ENCODE measurements at regions not wholly inside any gene's neighbourhood (a gene's known extent, or its start where the extent isn't known, plus 50 kb on each side); places are given as distances from the start of the nearest gene placed in this dataset.

DNA sequence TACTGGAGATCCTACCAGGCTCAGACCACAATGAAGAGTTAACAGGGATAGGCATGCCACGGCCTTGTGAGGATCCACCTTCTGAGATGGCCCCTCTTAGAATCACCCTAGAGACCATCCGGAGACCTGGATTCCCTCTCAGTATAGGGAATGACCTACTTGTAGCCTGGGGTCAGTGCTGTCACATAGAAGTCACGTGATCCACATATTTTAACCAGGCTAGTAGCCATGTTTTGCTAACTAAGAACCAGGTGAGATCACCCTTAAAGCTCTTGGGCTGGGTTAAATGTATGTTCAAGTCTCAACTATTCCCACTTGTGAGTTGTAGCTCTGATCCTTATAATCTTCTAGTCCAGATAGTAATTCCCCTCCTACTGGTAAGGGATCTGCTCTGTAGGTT is 215.4 kb downstream of the CCNG2 start:
- no peak for DNase-seq

DNA sequence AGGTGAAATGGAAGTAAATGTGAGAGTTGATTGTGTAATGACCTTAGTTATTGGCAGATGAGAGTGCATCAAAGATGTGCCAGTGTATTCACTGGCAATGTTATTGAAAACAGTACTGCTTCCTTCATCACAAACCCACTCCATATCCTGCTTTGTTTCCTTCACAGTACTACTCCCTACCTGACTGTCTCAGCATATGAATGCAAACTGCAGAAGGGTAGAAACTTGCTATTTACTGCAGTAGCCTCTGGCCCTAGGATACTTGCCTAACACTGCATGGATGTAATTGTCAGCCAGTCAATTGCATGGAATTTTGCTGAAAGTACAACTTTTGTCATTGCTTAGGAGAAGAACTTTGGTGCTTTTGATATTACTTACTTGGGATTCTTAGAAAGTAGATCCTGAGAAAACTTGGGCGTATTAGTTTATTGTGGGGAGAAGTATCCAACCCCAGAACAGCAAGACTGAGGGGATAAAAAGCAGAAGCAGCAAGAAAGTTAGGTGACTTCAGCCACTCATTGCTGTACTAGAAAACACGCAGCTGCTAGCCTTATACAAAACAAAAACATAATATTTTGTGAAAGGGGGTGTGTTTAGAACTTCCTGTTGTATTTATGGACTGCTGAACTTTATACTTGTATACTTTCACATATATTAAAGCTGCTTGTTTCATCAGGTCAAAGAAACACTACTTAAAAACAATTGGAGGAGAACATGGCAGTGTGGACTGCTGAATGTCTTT is 219.0 kb downstream of the CCNG2 start:
- no peak for DNase-seq

DNA sequence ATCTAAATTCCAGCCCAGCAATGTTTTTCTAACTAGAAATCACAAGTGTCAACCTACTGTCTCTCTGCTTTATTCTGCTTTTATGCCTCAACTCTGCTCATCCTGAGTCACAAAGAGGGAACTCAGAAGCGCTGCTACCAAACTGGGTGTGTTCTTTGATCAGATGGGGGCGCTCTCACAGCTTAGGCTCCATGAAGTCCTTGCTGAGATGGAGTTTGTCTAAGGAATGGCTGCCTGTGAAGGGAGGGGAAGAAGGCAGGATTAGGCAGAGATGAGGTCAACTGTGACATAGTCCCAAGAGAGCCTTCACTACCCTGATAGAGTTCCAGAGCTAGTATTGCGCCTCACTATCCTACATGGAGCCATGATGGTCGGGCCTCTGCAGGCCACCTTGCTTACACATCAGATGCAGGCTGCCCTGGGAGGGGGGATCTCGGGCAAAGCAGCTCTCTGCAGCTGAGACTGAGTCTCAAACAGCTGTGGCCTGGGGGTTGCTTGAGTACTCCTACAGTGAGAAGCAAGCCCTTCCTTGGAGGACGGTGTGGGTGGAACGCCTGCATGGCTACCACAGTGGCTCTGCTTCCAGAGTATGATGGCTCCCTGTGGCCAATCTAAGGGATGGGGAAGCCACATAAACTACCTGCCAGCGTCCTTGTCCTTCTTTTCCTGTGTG is 219.9 kb downstream of the CCNG2 start:
- DNase-seq = no peak

DNA sequence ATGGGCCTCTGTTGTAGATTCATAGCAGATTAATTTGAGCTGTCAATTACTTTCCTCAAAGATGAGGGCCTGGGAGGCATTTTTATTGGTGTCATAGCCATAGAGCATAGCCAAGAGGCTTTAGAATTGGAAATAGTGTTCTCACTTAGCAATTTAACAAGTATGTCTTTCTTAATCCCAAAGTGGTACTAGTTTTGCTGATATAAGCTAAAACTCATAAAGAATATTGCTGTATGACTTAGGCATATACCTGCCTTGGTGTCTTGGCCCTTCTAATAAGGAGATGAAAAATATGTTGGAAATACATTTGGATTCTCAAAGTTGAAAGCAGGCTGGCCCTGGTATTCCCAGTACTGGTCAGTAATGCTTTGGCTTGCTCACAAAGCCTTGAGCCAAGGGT is 221.5 kb upstream of the CXCL13 start:
- DNase-seq = no peak

DNA sequence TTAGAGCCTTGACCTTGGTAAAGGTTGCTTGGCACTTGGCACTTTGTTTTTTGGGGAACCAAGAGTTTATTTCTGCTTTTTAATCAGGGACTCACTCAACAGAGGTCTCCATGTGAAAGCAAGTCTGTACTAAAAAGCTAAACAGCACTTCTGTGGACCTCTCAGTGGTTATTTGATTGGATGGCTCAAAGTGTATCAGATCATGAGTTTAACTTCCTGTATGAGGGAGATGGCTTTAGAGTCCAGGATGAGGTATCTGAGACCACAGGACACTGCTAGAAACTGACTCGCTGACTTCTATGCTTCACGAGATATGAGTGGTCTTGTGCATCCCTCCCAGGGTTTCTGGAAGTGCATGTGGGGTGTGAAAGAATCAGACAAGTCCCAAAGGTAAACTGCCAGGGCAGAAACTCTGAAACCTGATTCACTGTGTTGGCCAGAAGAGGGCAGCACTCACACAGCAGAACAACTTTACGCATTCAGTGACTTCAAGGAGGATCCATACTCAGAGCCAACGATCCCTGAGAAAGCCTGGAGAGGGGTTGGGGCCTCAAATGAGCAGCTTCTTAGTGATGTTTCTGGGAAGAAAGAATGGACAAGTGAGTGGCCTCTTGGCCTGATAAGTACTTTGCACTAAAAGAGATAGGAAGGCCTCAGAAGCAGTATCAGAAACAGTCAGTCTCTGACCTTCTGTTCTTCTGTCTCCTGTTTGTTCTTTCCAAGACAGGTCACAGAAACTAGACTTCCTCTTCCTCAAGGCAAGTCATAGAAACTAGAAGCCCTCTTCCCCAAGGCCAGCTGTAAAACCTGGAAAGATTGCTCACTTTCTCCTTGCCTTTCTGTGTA is 220.3 kb upstream of the CXCL13 start:
- DNase-seq = peak; percentile 51 to 80 (median 80)

DNA sequence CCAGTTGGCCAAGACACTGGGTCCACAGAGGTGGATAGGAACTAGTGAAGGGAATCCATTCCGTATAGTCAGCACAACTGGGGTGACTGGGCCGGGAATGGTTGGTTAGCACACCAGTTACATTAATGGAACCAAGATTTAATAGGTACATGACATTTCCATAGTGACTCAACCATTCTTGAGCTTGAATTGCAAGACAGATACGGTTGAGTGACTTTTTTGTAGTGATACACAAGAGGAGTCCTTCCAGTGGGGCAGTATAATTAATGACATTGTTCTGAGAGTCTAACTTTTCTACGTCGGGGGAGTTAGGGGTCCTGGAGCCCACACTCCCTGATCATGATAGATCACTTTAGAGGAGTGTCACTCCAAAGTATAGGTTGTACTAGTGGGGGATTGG is 211.6 kb upstream of the CXCL13 start:
- no peak for DNase-seq

DNA sequence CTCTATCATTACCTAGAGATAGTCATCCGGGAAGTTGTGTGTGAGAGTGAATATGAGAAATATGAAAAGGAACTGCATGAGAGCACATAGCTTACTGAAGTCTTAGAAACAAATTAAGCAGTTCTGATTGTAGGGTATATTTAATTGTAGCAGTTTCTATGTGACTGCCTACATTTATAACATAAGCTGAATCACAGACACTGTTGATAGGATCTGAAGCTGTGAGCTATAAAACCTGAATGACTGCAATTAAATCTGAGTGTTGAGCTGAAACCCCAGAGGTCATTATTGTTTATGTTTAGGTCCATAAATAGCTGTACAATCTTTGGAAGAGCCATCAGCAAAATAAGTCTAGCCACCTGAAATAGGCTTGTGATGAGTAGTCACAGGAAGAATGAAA is 210.1 kb upstream of the CXCL13 start:
- DNase-seq = peak in 2 of 3 experiments; percentile 11 to 57

DNA sequence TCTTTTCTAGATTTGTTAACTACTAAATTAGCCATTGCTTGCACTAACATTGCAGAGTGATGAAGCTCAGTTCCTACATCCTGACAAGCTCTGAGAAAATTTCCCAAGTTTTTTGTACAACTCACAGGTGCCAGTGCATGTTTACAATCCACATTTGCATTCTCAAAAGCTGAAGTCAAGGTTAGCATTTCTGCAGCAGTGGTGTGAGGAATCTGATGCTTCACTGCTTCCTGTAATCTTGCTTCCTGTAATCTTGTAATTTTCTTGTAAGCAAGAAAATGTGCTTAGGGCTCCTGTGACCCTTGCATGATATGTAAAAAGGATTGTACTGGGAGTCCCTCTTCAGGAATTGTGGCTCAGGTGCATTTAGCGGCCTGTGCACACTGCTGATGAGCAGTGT is 207.4 kb upstream of the CXCL13 start:
- DNase-seq = no peak

DNA sequence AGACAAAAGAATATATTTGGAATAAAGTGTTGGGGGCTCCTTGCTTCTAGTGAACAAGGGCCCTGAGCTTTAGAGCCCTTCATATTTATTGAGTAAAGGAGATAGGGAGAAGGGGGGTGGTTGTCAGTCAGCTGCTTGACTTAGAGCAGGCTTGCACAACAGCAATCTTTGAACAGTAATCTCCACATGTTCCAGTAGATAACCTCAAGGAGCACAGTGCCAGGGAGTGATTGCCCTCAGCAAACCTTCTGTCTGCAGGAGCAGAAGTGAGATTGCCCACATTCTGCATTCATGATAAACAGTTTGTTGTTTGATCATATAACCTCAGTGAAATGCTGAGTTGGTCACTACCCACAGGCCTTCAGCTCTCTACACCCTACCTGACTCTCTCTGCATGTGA is 205.8 kb upstream of the CXCL13 start:
- no peak for DNase-seq

DNA sequence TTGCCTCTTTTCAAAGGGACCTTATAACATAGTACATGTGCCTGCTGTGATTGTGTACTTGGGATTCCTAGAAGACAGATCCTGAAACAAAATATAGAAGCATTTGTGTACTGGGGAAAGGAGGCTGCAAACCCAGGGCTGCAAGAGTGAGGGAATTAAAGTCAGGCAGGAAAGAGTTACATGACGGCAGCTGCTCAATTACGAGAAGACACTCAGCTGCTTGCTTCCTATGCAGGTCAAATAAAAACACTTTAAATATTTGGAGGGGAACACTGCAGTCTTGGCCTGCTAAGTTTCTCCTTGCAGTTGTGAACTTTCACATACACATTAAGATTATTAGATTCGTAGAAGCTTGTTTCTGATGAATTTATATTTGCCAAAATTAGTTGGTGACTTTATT is 191.9 kb upstream of the CXCL13 start:
- DNase-seq = no peak

DNA sequence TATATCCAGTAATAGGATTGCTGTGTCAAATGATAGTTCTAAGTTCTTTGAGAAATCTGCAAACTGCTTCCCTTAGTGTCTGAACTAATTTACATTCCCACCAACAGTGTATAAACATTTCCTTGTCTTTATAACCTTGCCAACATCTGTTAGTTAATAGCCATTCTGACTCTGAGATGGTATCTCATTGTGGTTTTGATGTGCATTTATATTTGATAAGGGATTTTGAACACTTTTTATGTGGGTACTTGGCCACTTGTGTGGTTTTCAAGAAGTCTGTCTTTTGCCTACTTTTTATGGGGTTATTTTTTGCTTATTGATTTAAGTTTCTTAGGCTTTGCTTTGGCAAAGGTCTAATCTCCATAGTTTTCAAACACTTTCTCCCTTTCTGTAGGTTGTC is 189.9 kb upstream of the CXCL13 start:
- DNase-seq = no peak

DNA sequence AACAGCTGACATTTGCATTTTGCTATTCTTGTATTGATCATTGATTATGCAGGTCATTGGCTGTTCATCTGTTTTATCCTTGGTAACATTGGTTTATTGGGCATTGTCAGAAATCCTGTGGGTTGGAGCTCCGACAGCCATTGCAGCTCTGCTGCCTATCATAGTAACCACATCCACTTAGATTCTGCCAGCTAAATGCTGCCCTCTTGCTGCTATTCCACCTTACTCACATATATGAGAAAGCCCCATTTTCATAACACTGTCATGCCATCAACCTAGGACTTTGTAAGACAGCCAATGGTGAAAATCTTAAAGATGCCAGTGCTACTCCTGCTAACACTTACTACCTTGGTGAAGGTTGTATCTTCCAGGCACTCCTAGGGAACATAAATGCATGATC is 187.3 kb upstream of the CXCL13 start:
- DNase-seq = peak in 2 of 3 experiments; percentile 13 to 45

DNA sequence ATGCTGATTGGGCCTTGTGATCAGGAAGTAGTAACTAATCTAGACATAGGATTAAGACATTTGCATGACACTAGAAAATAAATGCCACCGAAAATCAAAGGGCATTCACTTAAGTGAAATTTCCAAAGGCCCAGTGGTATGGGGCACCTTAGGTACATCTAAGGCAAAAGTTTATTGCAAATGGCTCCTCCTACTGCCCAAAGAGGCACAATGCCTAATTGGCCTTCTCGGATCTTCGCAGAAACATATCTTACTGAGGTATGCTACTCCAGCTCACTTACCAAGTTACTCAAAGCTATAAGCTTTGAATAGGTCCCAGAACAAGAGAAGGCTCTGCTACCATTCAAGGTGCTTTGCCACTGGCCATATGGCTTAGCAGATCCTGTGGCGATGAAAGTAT is 174.8 kb upstream of the CXCL13 start:
- no peak for DNase-seq

DNA sequence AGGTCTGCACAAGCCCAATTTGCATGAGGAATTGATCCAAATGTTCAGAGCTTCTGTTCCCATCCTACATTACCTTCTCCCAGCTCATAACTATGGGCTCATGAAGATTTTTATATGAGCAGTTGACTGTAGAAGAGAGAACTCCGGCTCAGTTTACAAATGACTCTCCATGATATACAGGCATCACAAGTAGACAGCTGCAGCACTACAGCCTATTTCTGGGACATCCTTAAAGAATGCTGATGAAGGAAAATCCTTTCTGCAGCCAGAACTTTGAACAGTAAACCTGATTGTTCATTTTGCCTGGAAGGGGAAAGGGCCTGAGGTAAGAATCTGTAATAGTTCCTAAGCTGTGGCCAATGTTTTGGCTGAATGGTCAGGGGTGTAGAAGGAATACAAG is 174.1 kb upstream of the CXCL13 start:
- DNase-seq = no peak

DNA sequence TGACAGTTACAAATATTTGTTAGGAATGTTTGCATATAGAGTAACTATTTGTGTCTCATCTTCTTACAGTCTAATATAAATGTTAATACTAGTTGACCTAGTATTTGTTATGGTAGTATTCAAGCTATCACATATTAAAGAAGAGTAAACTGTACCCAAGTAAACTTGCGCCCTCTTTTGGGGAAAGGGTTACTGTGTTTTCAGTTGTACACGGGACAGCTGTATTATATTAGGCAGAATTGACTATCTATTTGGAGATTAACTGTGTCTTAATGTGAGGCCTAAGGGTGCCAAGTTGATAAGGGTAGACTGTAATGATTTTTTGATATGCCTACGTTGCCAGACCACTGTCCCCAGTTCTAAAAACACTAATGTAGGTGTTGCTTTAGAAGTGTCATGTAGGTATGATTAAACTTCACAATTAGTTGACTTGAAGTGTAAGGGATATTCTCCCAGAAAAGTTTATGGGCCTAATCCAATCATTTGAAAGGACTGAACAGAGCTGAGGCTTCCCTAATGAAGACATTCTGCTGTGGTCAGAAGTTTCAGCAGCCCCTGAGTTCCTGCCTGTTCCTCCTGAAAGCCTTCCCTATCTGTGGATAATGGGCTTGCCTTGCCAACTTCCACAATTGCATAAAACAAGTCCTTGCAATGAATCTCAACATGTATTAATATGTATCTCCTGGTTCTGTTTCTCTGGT is 172.8 kb upstream of the CXCL13 start:
- no peak for DNase-seq

DNA sequence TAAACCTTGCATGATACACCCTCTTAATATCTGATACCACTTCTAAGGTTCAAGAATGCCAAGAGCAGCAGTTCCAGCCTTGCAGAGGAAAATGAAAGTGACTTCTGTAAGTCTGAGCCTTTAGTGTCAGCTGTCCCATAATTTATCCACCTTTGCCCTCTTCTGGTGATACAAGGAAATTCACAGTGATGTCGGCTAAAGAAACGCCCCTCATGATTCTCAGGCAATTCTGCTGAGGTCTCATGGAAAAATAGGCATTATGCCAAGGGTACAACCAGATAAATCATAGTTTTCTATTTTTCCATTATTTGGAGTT is 172.2 kb upstream of the CXCL13 start:
- DNase-seq = peak; percentile 40 to 78 (median 60)

DNA sequence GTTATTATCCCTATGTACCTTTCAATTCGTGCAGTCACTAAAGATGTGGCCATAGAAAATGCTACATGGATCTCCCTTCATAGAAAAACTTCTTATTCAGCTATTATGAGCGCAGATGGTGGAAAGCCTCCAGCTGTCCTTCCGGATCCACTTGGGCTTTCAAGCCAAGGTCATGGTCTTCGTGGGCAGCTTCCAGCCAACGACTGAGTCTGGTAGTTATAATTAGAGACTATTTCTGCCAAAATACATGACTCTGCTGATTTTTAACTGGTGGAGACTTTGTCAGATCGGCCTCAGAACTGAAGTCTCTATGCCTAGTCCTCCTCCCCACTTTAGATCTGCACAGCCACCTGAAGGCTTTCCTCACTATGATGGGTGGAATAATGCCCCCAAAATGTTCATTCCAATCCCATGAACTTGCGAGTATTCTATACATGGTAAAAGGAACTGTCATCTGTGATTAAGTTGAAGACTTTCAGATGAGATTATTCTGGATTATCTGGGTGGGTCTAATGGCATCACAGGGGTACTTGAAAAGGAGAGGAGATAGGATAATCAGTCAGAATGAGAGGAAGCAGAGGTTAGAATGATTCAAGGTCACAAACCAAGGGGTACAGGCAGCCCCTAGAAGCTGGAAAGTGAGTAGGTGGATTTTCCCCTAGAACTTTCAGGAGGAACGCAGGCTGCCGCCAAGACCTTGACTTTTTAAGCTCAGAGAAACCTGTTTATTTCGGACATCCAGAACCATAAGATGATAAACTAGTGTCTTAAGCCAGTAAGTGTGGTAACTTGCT is 171.1 kb upstream of the CXCL13 start:
- no peak for DNase-seq

DNA sequence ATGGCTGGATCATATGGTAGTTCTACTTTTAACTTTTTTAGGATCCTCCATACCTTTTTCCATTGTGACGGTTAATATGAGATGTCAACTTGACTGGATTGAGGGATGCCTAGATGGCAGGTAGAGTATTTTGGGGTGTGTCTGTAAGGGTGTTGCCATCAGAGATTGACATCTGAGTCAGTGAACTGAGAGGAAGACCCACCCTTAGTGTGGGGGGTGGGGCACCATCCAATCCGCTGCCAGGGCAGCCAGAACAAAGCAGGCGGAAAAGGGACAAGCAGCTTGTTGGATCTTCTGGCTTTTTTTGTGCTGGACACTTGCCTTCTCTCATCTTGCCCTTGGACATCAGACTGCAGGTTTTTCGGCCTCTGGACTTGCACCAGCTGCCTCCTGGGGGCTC is 168.5 kb upstream of the CXCL13 start:
- no peak for DNase-seq

DNA sequence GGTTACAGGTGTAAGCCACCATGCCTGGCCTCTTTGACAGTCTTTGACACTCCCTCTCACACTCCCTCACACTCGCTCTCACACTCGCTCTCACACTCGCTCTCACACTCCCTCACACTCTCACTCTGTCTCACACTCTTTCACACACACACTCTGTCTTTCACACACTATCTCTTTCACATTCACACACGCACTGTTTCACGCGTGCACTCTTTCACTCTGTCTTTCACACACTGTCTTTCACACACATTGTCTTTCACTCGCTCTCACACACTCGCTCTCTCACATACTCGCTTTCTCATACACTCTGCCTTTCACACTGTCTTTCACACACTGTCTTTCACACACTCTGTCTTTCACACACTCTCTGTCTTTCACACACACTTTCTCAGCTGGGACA is 167.1 kb upstream of the CXCL13 start:
- DNase-seq = no peak

DNA sequence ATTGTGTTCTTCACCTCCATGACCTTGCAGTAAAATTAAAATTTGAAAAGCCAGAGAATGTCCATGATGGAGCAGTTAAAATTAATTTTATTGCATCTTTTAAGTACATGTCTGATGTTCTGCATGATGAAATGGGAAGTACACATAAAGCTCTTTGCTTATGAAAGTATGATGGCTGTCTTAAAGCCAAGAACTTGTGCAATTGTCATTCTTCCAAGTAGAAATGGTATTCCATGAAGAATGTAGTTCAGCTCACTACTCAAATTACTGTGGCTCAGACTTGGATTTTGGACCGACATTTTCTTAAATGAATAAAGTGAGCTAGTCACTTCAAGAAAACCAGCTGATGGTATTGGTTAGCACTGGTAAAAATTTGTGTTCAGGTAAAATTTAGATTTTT is 161.7 kb upstream of the CXCL13 start:
- no peak for DNase-seq

DNA sequence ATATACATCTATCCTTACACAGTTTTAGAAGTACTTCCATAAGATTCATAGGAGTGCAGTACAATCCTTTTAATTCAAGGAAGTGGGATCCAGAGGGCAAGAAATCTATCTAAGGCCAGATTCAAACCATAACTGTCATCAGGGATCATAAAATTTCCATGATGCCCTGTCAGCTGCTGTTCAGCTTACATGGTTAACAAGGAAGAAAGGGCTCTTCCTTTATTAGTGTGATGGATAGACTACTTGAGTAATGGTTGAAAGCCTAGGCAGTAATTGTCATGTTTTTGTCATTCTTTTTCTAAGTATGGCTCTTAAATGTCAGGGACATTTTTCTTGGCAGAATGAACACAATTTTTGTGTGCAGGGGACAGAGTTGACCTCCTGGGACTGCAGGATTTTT is 159.8 kb upstream of the CXCL13 start:
- peak in 2 of 3 experiments; percentile 7 to 31 for DNase-seq

DNA sequence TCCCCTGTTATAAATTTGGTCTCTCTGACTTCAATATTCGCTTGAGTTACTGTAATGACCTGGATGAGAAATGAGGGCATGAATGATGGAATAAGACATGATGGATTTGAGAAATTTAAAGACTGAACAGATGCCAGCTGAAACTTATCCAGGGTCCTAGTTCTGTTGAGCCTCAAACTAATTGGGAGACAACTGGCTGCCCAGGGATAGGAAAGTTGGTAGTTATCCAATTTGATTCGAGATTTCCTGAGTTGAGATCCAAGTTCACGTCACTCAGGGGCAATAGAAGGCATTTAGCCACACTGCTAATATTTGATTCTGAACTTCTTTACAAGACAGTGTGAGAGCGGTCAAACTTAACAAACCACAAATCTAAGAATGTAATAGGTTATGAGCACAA is 159.0 kb upstream of the CXCL13 start:
- DNase-seq = no peak

DNA sequence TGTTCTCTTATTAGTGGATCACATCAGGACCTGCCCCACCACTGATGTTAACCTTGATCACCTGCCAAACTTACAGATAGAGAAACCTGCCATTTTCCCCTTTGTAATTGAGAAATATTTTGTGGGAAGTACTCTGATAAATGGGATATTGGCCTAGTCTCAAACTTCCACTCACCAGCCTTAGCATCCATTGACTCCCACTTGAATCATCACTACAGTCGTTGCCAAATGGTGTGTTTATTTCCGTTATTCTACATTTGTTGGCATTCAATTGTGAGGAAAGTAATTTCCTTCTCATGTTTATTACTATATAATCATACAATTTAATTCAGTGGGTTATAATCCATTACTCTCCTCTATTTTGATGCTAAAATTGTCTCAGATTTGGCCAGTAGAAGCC is 156.4 kb upstream of the CXCL13 start:
- no peak for DNase-seq
